ENCODE measurements at regions not wholly inside any gene's neighbourhood (a gene's known extent, or its start where the extent isn't known, plus 50 kb on each side); places are given as distances from the start of the nearest gene placed in this dataset.
"Not testable (repeated sequence)": the region's sequence is repeated elsewhere in the genome, so short reads cannot be mapped to it uniquely, and the experiment has no call there.

DNA sequence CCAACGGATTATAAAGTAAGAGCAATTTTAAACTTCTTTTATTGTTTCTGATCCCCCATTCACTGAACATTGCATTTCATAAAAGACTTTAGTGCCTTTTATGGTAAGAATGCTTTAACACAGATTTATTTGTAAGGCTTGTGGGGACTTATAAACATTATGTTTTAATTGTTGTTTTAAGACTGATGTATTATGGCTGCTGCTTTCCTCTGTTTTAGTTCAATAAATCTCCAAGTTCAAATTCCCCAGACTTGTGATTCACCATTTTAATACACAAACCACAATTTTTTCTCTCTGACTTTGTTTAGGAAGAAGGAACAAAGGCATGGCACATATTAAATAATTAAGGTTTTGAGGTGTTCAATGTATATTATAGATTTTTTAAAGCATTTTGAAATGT lies 753.3 kb downstream of the SLC6A15 start (continued):
- TF ChIP-seq PHF8 (IDR thresholded peaks at IDR 0.05; ENCODE audit: borderline replicate concordance, low read depth), result no peak
- no peak for TF ChIP-seq RARB (CRISPR knock-in tag; IDR thresholded peaks at IDR 0.05)
- no peak for TF ChIP-seq TFCP2L1 (CRISPR knock-in tag; IDR thresholded peaks at IDR 0.05)
- TF ChIP-seq, protein P1, sequence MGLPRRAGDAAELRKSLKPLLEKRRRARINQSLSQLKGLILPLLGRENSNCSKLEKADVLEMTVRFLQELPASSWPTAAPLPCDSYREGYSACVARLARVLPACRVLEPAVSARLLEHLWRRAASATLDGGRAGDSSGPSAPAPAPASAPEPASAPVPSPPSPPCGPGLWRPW (IDR thresholded peaks at IDR 0.05), result no peak
- no peak for TF ChIP-seq KDM1A (IDR thresholded peaks at IDR 0.05; ENCODE audit: low read depth)
- no peak for TF ChIP-seq CTCF (IDR thresholded peaks at IDR 0.05)
- TF ChIP-seq HOXA7 (CRISPR knock-in tag; IDR thresholded peaks at IDR 0.05), result no peak

- FAIRE-seq (no peak), DNase-seq (ENCODE audit: low read depth in 1 of 2, low spot score in 1 of 2) (no peak), ATAC-seq (no peak)
- Histone ChIP-seq H3K9me3 (no peaks in the 10 kb centered on the region), H3K4me2 (no peak overlapping the region), H3K27ac (no peak overlapping the region), H3K4me3 (no peak overlapping the region), H3K4me1 (no peaks in the 10 kb centered on the region)
- 32% methylated on average over 1 of the region's 1 CpG for WGBS (ENCODE audit: missing lambda C conversion rate)
- ChIA-PET CTCF (no interaction called here), POLR2A (no interaction called here)
- no peak for TF ChIP-seq TP53 (CRISPR knock-in tag; IDR thresholded peaks at IDR 0.05)
- no peak for TF ChIP-seq POLR2A (IDR thresholded peaks at IDR 0.05; ENCODE audit: low read length)
- TF ChIP-seq CHD2 (IDR thresholded peaks at IDR 0.05; ENCODE audit: low read length, partially characterized antibody), result no peak
- TF ChIP-seq TFCP2L1 (CRISPR knock-in tag; IDR thresholded peaks at IDR 0.05), result no peak
- TF ChIP-seq, protein P2, sequence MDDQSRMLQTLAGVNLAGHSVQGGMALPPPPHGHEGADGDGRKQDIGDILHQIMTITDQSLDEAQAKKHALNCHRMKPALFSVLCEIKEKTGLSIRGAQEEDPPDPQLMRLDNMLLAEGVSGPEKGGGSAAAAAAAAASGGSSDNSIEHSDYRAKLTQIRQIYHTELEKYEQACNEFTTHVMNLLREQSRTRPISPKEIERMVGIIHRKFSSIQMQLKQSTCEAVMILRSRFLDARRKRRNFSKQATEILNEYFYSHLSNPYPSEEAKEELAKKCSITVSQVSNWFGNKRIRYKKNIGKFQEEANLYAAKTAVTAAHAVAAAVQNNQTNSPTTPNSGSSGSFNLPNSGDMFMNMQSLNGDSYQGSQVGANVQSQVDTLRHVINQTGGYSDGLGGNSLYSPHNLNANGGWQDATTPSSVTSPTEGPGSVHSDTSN (IDR thresholded peaks at IDR 0.05), result no peak
- no peak for TF ChIP-seq JUNB (IDR thresholded peaks at IDR 0.05)
- TF ChIP-seq MAX (IDR thresholded peaks at IDR 0.05), result no peak
- no peak for TF ChIP-seq NPAS2 (CRISPR knock-in tag; IDR thresholded peaks at IDR 0.05; ENCODE audit: borderline replicate concordance)
- TF ChIP-seq, protein P1 (IDR thresholded peaks at IDR 0.05), result no peak
- TF ChIP-seq KDM1A (IDR thresholded peaks at IDR 0.05; ENCODE audit: low read depth), result no peak
- TF ChIP-seq, protein P3, sequence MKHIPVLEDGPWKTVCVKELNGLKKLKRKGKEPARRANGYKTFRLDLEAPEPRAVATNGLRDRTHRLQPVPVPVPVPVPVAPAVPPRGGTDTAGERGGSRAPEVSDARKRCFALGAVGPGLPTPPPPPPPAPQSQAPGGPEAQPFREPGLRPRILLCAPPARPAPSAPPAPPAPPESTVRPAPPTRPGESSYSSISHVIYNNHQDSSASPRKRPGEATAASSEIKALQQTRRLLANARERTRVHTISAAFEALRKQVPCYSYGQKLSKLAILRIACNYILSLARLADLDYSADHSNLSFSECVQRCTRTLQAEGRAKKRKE (CRISPR knock-in tag; IDR thresholded peaks at IDR 0.05; ENCODE audit: low read depth), result no peak
- no peak for TF ChIP-seq MAZ (IDR thresholded peaks at IDR 0.05; ENCODE audit: borderline replicate concordance, low read depth, low read length)
- no peak for TF ChIP-seq FOSB (CRISPR knock-in tag; IDR thresholded peaks at IDR 0.05)
- TF ChIP-seq GATA3 (IDR thresholded peaks at IDR 0.05; ENCODE audit: borderline replicate concordance), result no peak
- no peak for TF ChIP-seq RARB (CRISPR knock-in tag; IDR thresholded peaks at IDR 0.05)
These were observed 755.4 kb downstream of the SLC6A15 start for GRCh38 chr12:84157170-84157569.

DNA sequence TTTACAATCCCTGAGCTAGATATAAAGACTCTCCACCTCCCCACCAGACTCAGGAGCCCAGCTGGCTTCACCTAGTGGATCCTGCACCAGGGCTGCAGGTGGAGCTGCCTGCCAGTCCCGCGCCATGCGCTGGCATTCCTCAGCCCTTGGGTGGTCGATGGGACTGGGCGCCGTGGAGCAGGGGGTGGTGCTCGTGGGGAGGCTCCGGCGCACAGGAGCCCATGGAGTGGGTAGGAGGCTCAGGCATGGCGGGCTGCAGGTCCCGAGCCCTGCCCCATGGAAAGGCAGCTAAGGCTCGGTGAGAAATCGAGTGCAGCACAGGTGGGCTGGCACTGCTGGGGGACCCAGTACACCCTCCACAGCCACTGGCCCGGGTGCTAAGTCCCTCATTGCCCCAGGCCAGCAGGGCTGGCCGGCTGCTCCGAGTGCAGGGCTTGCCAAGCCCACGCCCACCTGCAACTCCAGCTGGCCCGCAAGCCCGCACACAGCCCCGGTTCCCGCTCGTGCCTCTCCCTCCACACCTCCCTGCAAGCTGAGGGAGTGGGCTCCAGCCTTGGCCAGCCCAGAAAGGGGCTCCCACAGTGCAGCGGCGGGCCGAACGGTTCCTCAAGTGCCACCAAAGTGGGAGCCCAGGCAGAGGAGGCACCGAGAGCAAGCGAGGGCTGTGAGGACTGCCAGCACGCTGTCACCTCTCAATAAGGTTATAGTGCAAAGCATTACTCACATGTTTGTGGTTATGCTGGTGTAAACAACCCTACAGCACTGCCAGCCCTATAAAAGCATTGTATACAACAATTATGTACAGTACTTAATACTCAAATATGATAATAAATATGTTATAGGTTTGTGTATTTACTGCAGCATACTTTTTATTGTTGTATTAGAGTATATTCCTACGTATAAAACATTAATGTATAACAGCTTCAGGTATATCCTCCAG lies 757.3 kb downstream of the SLC6A15 start:
- FAIRE-seq; H3K4me3 ChIP-seq; CTCF ChIA-PET; POLR2A ChIA-PET; ATAC-seq; DNase-seq (ENCODE audit: low read depth in 1 of 2, low spot score in 1 of 2); H3K4me1 ChIP-seq; H3K4me2 ChIP-seq; H3K27ac ChIP-seq; H3K9me3 ChIP-seq: not testable (repeated sequence)
- WGBS (ENCODE audit: missing lambda C conversion rate), result 72% methylated on average over 19 of the region's 30 CpGs

GRCh38 chr12:84154439-84154990 lies 758.1 kb downstream of the SLC6A15 start:
- FAIRE-seq; ATAC-seq; POLR2A ChIA-PET; H3K4me1 ChIP-seq; CTCF ChIA-PET; H3K4me3 ChIP-seq; H3K27ac ChIP-seq; DNase-seq (ENCODE audit: low read depth in 1 of 2, low spot score in 1 of 2); H3K9me3 ChIP-seq; H3K4me2 ChIP-seq: not testable (repeated sequence)
- 71% methylated on average over 15 of the region's 15 CpGs for WGBS (ENCODE audit: missing lambda C conversion rate)

All from A549 (cell line).